Choroid plexus epithelial cell (primary cell): ENCODE measurements at regions not wholly inside any gene's neighbourhood (a gene's known extent, or its start where the extent isn't known, plus 50 kb on each side); places are given as distances from the start of the nearest gene placed in this dataset.
A peak's percentile ranks its signal among the peaks of the same experiment; 100 is the strongest.

Experiments
- DNase-seq: peaks from one replicate; pipeline ENCODE4 v3.0.0-alpha.2; 2010; ENCODE audit warnings: low read depth
- H3K4me3 ChIP-seq: 2 replicates; pipeline ENCODE4 v1.5.1; 2011; ENCODE audit warnings: low read depth, mild to moderate bottlenecking, control low read depth, low read length, moderate library complexity
- CTCF ChIP-seq: conservative IDR thresholded peaks from 2 replicates; pipeline ENCODE4 v1.5.1; 2011; ENCODE audit warnings: low read depth, mild to moderate bottlenecking, control low read depth, inconsistent platforms, low read length, moderate library complexity

GRCh38 chr14:85248881-85249635 is 280.9 kb upstream of the FLRT2 start:
- no peak overlapping the region for H3K4me3 ChIP-seq
- DNase-seq, result peak; percentile 43
- TF ChIP-seq CTCF, result no peak

- TF ChIP-seq CTCF, result no peak
- H3K4me3 ChIP-seq, result no peak overlapping the region
- peak; percentile 44 for DNase-seq
Measured at GRCh38 chr14:85250414-85251189, 279.3 kb upstream of the FLRT2 start.

GRCh38 chr14:85252011-85252410 is 277.9 kb upstream of the FLRT2 start:
- no peak for TF ChIP-seq CTCF
- H3K4me3 ChIP-seq, result no peak overlapping the region
- peak; percentile 80 for DNase-seq

GRCh38 chr14:85254711-85255110 is 275.2 kb upstream of the FLRT2 start:
- peak; percentile 47 for DNase-seq
- no peak overlapping the region for H3K4me3 ChIP-seq
- no peak for TF ChIP-seq CTCF

GRCh38 chr14:85257287-85257686 is 272.7 kb upstream of the FLRT2 start:
- no peak overlapping the region for H3K4me3 ChIP-seq
- no peak for TF ChIP-seq CTCF
- DNase-seq, result no peak

- no peak for DNase-seq
- H3K4me3 ChIP-seq, result no peak overlapping the region
- TF ChIP-seq CTCF, result no peak
Measured at GRCh38 chr14:85263916-85264675, 265.8 kb upstream of the FLRT2 start.
